Adrenal gland (tissue), 5 donors: ENCODE measurements at regions not wholly inside any gene's neighbourhood (a gene's known extent, or its start where the extent isn't known, plus 50 kb on each side); places are given as distances from the start of the nearest gene placed in this dataset.

ENCODE experiments used
- POLR2A ChIP-seq, 2 donors: fragments of 450-650 bp; IDR thresholded peaks; one replicate each; pipeline ENCODE4 v1.6.1; 2017; ENCODE audit warnings: antibody characterized with exemption in 2 of 2, mild to moderate bottlenecking in 2 of 2, moderate library complexity in 1 of 2
- TF ChIP-seq, protein P1 (sequence below), 6 experiments: fragments of 450-650 bp in 4 of 6; fragments of 200-600 bp in 2 of 6; sonication (generic) in 1 of 6; IDR thresholded peaks; 1 replicate in 5 of 6; 2 replicates in 1 of 6; pipeline versions ENCODE4 v1.5.1 to v1.8.0; 2016 to 2021; ENCODE audit warnings: antibody characterized with exemption in 6 of 6, mild to moderate bottlenecking in 2 of 6, moderate library complexity in 1 of 6
- donor health status: DM: no; HTN: no; CAD: no.

DNA sequence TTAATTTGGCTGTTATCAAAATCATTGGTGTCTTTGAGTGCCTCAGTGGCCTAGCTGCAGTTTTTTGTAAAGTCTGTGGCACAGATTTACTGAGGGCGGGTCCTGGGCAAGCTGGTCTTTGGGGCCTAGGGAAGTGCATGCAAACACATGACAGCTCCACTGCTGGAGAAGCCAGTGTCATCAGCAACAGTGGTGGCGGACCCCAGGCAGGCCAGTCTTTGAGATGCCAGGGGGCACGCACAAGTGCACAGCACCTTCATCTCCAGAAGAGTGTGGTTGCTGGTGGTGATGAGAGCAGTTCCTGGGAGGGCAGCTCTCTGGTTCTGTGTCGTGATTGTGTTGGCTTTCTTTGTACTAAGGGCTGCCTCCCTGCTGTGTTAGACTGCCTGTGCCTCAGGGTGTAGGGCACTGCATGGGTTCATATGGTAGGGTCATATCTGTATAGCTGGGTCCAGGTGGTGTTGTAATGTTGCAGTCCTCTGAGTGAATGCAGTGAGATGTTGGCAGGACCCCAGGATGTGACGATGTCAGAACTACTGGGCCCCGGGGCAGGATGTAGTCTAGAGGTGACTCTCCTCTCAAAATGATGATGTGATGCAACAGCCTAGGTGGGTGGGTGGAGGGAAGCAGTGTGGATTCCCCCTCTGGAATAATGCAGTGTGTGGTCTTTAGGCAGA lies 646.7 kb upstream of the CDH2 start:
- TF ChIP-seq, protein P1, sequence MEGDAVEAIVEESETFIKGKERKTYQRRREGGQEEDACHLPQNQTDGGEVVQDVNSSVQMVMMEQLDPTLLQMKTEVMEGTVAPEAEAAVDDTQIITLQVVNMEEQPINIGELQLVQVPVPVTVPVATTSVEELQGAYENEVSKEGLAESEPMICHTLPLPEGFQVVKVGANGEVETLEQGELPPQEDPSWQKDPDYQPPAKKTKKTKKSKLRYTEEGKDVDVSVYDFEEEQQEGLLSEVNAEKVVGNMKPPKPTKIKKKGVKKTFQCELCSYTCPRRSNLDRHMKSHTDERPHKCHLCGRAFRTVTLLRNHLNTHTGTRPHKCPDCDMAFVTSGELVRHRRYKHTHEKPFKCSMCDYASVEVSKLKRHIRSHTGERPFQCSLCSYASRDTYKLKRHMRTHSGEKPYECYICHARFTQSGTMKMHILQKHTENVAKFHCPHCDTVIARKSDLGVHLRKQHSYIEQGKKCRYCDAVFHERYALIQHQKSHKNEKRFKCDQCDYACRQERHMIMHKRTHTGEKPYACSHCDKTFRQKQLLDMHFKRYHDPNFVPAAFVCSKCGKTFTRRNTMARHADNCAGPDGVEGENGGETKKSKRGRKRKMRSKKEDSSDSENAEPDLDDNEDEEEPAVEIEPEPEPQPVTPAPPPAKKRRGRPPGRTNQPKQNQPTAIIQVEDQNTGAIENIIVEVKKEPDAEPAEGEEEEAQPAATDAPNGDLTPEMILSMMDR (IDR thresholded peaks at IDR 0.05): no peak
- TF ChIP-seq POLR2A (IDR thresholded peaks at IDR 0.05): no peak
